BJ (cell line): ENCODE measurements at regions not wholly inside any gene's neighbourhood (a gene's known extent, or its start where the extent isn't known, plus 50 kb on each side); places are given as distances from the start of the nearest gene placed in this dataset.

Experiments
- CTCF ChIA-PET: fragments of 350-600 bp; formaldehyde crosslinking; extraction: SDS; loops from one replicate; lab custom pipeline; 2021; ENCODE audit warnings: antibody characterized with exemption, inconsistent platforms; lab: Yijun Ruan, JAX
- POLR2A ChIA-PET: fragments of 300-600 bp; sonication (Branson Sonifier 250); formaldehyde crosslinking; extraction: SDS; loops from one replicate; lab custom pipeline; 2021; ENCODE audit warnings: antibody characterized with exemption; lab: Charles Lee
- DNase-seq: peaks from one replicate; pipeline ENCODE4 v3.0.0-alpha.2; 2011; ENCODE audit warnings: low read depth
- H3K27me3 ChIP-seq: 2 replicates; pipeline ENCODE4 v1.6.0; 2011; ENCODE audit warnings: low read length; ENCODE audit not compliant: control insufficient read depth, insufficient read depth
- H3K36me3 ChIP-seq: 2 replicates; pipeline ENCODE4 v1.5.1; 2011; ENCODE audit warnings: low read length; ENCODE audit not compliant: control insufficient read depth, insufficient read depth
- H3K4me3 ChIP-seq: 2 replicates; pipeline ENCODE4 v1.5.1; 2011; ENCODE audit warnings: low read depth, mild to moderate bottlenecking, control low read depth, low read length
- TF ChIP-seq, protein P1 (sequence below): IDR thresholded peaks from 2 replicates; pipeline ENCODE4 v1.5.1; 2011; ENCODE audit warnings: low read depth, mild to moderate bottlenecking, control low read depth, inconsistent platforms, low read length, moderate library complexity; ENCODE audit not compliant: insufficient read depth

DNA sequence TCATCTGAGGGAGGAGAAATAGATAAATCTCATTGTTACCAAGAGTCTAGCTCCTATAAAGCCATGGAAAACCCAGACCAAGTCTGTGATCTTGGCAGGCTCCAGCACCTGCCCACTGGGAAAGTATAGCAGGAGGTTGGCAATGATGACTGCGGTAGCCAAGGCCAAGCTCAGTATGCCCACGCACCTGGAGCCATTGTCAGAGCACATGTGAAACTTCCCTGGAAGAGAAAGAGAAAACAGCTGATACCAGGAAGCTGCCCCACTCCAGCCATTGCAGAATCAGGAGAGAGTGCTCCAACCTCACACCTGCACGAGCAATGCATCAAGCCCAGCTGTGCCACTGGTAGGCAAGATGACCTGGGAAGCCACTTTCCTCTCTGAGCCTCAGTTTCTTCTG lies 62.2 kb upstream of the HEPHL1 start:
- TF ChIP-seq, protein P1, sequence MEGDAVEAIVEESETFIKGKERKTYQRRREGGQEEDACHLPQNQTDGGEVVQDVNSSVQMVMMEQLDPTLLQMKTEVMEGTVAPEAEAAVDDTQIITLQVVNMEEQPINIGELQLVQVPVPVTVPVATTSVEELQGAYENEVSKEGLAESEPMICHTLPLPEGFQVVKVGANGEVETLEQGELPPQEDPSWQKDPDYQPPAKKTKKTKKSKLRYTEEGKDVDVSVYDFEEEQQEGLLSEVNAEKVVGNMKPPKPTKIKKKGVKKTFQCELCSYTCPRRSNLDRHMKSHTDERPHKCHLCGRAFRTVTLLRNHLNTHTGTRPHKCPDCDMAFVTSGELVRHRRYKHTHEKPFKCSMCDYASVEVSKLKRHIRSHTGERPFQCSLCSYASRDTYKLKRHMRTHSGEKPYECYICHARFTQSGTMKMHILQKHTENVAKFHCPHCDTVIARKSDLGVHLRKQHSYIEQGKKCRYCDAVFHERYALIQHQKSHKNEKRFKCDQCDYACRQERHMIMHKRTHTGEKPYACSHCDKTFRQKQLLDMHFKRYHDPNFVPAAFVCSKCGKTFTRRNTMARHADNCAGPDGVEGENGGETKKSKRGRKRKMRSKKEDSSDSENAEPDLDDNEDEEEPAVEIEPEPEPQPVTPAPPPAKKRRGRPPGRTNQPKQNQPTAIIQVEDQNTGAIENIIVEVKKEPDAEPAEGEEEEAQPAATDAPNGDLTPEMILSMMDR = no peak
- Histone ChIP-seq H3K4me3 (no peak overlapping the region), H3K36me3 (no peaks in the 10 kb centered on the region), H3K27me3 (peaks cover 3% of the 10 kb centered on the region)
- ChIA-PET CTCF (interaction anchor here (1.4 kb wide), 1 partner anchor 16 kb away, joined by 3 read pairs; no protein-coding TSS in a partner anchor), POLR2A (no interaction called here)
- no peak for DNase-seq

DNA sequence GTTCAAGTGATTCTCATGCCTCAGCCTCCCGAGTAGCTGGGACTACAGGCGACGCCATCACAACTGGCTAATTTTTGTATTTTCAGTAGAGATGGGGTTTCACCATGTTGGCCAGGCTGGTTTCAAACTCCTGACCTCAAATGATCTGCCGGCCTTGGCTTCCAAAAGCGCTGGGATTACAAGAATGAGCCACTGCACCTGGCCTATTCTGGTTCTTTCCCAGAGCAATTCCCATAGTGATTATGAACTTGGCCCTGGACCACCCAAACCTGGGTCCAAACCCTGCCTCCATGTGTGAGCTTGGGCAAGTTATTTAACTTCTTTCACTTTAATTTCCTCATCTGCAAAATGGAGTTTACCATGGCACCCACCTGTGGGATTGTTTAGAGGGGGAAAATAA lies 61.5 kb upstream of the HEPHL1 start:
- Histone ChIP-seq H3K27me3 (peaks cover 3% of the 10 kb centered on the region), H3K36me3 (no peaks in the 10 kb centered on the region), H3K4me3 (no peak overlapping the region)
- TF ChIP-seq, protein P1 = no peak
- CTCF ChIA-PET = no interaction called here
- DNase-seq = no peak
- POLR2A ChIA-PET = no interaction called here

DNA sequence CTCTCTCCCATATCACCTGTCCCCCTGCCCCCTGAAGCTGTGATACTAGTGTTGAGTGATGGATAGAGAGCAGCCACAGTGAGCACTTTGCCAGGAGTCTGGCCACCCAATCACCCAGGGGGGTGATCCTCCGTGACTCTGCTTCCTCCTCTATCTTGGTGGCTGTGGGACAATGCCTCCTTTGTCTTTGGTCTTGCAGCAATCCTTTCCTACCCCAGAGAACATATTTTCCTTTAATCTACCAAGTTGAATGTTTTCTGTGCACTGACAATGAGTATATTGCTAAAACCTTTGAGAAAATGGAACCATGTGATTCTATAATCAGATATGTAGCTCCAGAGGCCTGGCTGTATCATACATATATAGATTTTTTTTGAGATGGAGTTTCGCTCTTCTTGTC lies 58.1 kb upstream of the HEPHL1 start:
- H3K27me3 ChIP-seq = peaks cover 3% of the 10 kb centered on the region; the same call in 1 of the 2 replicates
- TF ChIP-seq, protein P1 = no peak
- DNase-seq = no peak
- ChIA-PET POLR2A (no interaction called here), CTCF (no interaction called here)
- H3K4me3 ChIP-seq = no peak overlapping the region
- no peaks in the 10 kb centered on the region for H3K36me3 ChIP-seq

GRCh38 chr11:93967258-93967657 lies 53.9 kb upstream of the HEPHL1 start:
- H3K36me3 ChIP-seq = no peaks in the 10 kb centered on the region
- H3K27me3 ChIP-seq = peaks cover 2% of the 10 kb centered on the region
- ChIA-PET POLR2A (no interaction called here), CTCF (interaction anchor here (1.2 kb wide), 1 partner anchor 46 kb away, joined by 3 read pairs; no protein-coding TSS in a partner anchor)
- no peak overlapping the region for H3K4me3 ChIP-seq
- DNase-seq = no peak
- TF ChIP-seq, protein P1 = no peak

GRCh38 chr11:93967944-93968343 lies 53.2 kb upstream of the HEPHL1 start:
- TF ChIP-seq, protein P1 = no peak
- peaks cover 2% of the 10 kb centered on the region for H3K27me3 ChIP-seq
- no peak for DNase-seq
- H3K36me3 ChIP-seq = no peaks in the 10 kb centered on the region
- no peak overlapping the region for H3K4me3 ChIP-seq
- ChIA-PET POLR2A (no interaction called here), CTCF (interaction anchor here (1.2 kb wide), 1 partner anchor 46 kb away, joined by 3 read pairs; no protein-coding TSS in a partner anchor)
